Cardiac muscle cell (in vitro differentiated cells and primary cell): ENCODE measurements at regions not wholly inside any gene's neighbourhood (a gene's known extent, or its start where the extent isn't known, plus 50 kb on each side); places are given as distances from the start of the nearest gene placed in this dataset.

ENCODE experiments used
- DNase-seq, 2 donors: peaks; one replicate each; pipeline versions ENCODE4 v3.0.0 to v3.0.0-alpha.2; 2010 to 2017; ENCODE audit warnings: low read depth in 1 of 2, low spot score in 1 of 2
- H3K27ac ChIP-seq: fragments of 200-600 bp; sonication (generic); 2 replicates; pipeline ENCODE4 v1.5.1; 2016
- H3K27me3 ChIP-seq: fragments of 200-600 bp; sonication (generic); 2 replicates; pipeline ENCODE4 v1.6.0; 2016; ENCODE audit warnings: control low read depth
- H3K36me3 ChIP-seq: fragments of 200-600 bp; sonication (generic); 2 replicates; pipeline ENCODE4 v1.5.1; 2016; ENCODE audit warnings: control low read depth
- H3K4me1 ChIP-seq: fragments of 200-600 bp; sonication (generic); 2 replicates; pipeline ENCODE4 v1.8.1; 2017; ENCODE audit warnings: low read depth, mild to moderate bottlenecking, mixed run types
- H3K4me3 ChIP-seq: fragments of 200-600 bp; sonication (generic); 2 replicates; pipeline ENCODE4 v1.5.1; 2016; ENCODE audit warnings: mild to moderate bottlenecking
- H3K9me3 ChIP-seq: fragments of 200-600 bp; sonication (generic); 2 replicates; pipeline ENCODE4 v1.5.1; 2017; ENCODE audit warnings: low read depth, mild to moderate bottlenecking, control low read depth
- TF ChIP-seq, protein P1 (sequence below): IDR thresholded peaks from 2 replicates; pipeline ENCODE4 v1.5.1; 2012; ENCODE audit warnings: low read depth, mild to moderate bottlenecking, low read length

DNA sequence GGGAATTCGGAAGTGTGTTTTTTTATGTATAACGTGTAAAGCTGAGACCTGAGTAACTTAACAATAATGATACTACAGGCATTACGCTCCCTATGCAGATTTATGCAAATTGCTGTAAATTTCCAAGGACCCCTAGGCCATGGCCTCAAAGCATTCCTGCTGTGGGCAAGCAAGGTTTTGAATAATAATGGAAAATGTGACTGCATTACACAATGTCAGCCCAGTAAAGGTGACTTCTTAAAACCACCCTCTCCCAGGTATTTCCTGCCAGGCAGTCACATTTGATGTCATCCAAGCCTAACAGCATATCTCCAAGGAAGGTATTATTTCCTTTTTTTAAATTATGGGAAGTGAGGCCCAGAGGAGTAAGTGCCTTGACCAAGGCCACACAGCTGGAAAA is 621.0 kb downstream of the BCL11B start:
- DNase-seq = no peak
- no peaks in the 10 kb centered on the region for H3K27me3 ChIP-seq
- no peak overlapping the region for H3K27ac ChIP-seq
- no peaks in the 10 kb centered on the region for H3K9me3 ChIP-seq
- H3K36me3 ChIP-seq = no peaks in the 10 kb centered on the region
- no peak overlapping the region for H3K4me3 ChIP-seq
- TF ChIP-seq, protein P1, sequence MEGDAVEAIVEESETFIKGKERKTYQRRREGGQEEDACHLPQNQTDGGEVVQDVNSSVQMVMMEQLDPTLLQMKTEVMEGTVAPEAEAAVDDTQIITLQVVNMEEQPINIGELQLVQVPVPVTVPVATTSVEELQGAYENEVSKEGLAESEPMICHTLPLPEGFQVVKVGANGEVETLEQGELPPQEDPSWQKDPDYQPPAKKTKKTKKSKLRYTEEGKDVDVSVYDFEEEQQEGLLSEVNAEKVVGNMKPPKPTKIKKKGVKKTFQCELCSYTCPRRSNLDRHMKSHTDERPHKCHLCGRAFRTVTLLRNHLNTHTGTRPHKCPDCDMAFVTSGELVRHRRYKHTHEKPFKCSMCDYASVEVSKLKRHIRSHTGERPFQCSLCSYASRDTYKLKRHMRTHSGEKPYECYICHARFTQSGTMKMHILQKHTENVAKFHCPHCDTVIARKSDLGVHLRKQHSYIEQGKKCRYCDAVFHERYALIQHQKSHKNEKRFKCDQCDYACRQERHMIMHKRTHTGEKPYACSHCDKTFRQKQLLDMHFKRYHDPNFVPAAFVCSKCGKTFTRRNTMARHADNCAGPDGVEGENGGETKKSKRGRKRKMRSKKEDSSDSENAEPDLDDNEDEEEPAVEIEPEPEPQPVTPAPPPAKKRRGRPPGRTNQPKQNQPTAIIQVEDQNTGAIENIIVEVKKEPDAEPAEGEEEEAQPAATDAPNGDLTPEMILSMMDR = no peak
- no peaks in the 10 kb centered on the region for H3K4me1 ChIP-seq

DNA sequence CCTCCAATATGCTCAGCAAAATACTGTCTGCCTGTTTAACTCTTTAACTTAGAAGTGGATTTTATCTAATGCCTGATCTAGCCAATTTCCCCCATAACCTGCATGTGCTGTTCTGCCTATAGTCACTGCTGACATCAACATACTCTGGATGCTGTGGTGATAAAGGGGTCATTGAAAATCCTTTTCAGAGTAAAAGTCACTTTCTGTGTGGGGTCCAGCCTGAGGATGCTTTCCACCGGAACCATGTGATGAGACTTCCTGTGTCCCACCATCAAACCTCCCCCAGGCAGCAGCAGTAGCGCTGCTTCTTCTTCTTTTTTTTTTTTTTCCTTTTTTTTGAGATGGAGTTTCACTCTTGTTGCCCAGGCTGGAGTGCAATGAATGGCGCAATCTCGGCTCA is 607.0 kb downstream of the BCL11B start:
- H3K36me3 ChIP-seq = no peaks in the 10 kb centered on the region
- TF ChIP-seq, protein P1 = no peak
- DNase-seq = no peak
- H3K4me1 ChIP-seq = peaks cover 4% of the 10 kb centered on the region
- no peak overlapping the region for H3K27ac ChIP-seq
- no peak overlapping the region for H3K4me3 ChIP-seq
- H3K27me3 ChIP-seq = no peaks in the 10 kb centered on the region
- no peaks in the 10 kb centered on the region for H3K9me3 ChIP-seq

DNA sequence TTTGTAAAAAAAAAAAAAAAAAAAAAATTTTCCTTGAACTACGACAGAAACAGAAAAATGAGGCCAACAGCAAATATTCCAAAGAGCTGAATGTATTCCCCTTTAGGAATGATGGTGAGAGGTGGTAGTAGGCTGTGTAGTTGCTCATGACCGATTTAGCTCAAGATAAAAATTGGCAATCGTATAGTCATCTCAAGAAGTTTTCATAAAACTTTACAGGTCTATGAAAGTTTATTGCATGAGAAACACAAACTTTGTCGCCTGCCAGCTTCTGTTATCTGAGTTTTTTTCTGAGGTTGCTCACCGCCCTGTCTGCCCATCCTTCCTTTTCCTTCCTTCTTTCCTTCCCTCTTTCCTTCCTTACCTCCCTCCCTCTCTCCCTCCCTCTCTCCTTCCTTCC is 605.5 kb downstream of the BCL11B start:
- DNase-seq = no peak
- Histone ChIP-seq H3K4me1 (peaks cover 4% of the 10 kb centered on the region), H3K4me3 (no peak overlapping the region), H3K27me3 (no peaks in the 10 kb centered on the region), H3K9me3 (no peaks in the 10 kb centered on the region), H3K27ac (no peak overlapping the region), H3K36me3 (no peaks in the 10 kb centered on the region)
- TF ChIP-seq, protein P1 = no peak

DNA sequence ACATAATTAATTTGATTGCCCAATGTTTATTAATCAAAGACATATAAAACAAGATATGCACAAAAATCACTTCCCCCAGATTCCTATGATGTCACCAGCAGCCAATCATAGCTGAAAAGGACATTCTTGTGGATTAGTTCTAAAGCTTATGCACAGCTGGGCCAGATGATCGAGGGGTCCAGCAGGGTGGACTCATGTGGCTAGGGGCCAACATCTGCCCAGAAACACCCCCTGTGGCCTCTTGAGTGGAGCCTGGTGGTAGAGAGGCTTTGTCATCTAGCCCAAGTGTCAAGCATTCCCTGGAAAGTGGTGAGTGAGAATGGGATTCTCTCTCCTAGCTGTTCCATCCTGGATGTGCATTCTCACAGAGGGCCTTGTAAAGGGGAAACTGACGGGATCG is 590.0 kb downstream of the BCL11B start:
- Histone ChIP-seq H3K27me3 (no peaks in the 10 kb centered on the region), H3K4me1 (no peaks in the 10 kb centered on the region), H3K9me3 (no peaks in the 10 kb centered on the region), H3K27ac (no peak overlapping the region), H3K4me3 (no peak overlapping the region), H3K36me3 (no peaks in the 10 kb centered on the region)
- DNase-seq = no peak
- TF ChIP-seq, protein P1 = no peak

DNA sequence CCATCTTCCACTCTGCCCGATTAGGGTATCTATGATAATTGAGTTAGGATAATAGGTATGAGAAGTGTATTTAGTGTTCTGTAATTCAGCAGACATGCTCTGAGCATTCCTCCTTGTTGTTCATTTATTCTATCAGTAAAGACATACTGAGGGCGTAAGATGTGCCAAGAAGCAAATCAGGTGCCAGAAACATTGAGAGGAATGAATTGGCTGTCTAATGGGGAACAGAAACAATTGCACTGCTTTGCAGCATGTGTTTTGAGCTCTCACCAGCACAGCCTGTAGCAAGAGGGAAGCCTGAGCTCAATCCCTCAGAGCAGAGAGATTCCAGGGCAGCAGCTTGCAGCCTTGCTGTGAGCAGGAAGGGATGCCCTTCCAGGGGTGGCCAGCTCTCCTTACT is 589.3 kb downstream of the BCL11B start:
- Histone ChIP-seq H3K4me3 (no peak overlapping the region), H3K27me3 (no peaks in the 10 kb centered on the region), H3K27ac (no peak overlapping the region), H3K36me3 (no peaks in the 10 kb centered on the region), H3K4me1 (no peaks in the 10 kb centered on the region), H3K9me3 (no peaks in the 10 kb centered on the region)
- TF ChIP-seq, protein P1 = no peak
- no peak for DNase-seq

DNA sequence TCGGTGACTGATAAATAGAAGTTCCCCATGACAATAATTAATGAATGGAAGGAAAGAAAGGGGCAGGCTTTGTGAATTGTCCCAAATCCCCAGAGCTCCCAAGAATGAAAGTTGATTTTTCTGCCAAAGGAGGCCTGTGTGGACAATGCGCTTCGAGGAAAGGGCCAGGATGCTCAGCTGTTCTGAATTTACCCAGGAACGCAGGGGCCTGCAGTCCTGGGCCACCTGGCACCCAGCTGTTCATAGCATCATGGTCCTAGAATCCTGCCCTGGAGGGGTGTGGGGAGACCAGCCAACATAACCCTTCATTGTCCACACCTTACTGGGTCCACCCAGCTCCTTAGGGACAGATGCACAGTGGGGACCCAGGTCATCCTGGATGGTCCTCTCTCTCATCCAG is 587.5 kb downstream of the BCL11B start:
- Histone ChIP-seq H3K36me3 (no peaks in the 10 kb centered on the region), H3K4me3 (no peak overlapping the region), H3K27ac (no peak overlapping the region), H3K9me3 (no peaks in the 10 kb centered on the region), H3K4me1 (no peaks in the 10 kb centered on the region), H3K27me3 (no peaks in the 10 kb centered on the region)
- DNase-seq = no peak
- TF ChIP-seq, protein P1 = no peak
